Body of pancreas (tissue), 4 donors: ENCODE measurements at regions not wholly inside any gene's neighbourhood (a gene's known extent, or its start where the extent isn't known, plus 50 kb on each side); places are given as distances from the start of the nearest gene placed in this dataset.

Experiments used
- ATAC-seq: fragments of 150-250 bp; one replicate; pipeline ENCODE4 v1.9.1; 2016
- DNase-seq, 4 donors: peaks; one replicate each; pipeline ENCODE4 v3.0.0-alpha.2; 2019
- H3K27ac ChIP-seq, 4 donors: fragments of 200-600 bp; sonication (generic); 1 replicate in 3 of 4; 2 replicates in 1 of 4; pipeline versions ENCODE4 v1.5.1 to v1.6.1; 2016 to 2019; ENCODE audit warnings: mild to moderate bottlenecking in 1 of 4, mixed read lengths in 1 of 4, moderate library complexity in 1 of 4
- H3K27me3 ChIP-seq, 2 donors: fragments of 200-600 bp; sonication (generic); one replicate each; pipeline ENCODE4 v1.6.0; 2016; ENCODE audit warnings: mild to moderate bottlenecking in 1 of 2
- H3K36me3 ChIP-seq, 2 donors: fragments of 200-600 bp; sonication (generic); replicated peaks in 1 of 2; 2 replicates each; pipeline ENCODE4 v1.5.1; 2016; ENCODE audit warnings: low read depth in 2 of 2; ENCODE audit not compliant: insufficient read depth in 1 of 2
- H3K4me1 ChIP-seq: fragments of 200-600 bp; sonication (generic); one replicate; pipeline ENCODE4 v1.6.0; 2016
- H3K4me3 ChIP-seq, 2 donors: fragments of 200-600 bp; sonication (generic); 1 replicate in 1 of 2; 2 replicates in 1 of 2; pipeline ENCODE4 v1.5.1; 2016 to 2019
- H3K9me3 ChIP-seq, 3 donors: fragments of 200-600 bp; sonication (generic); 1 replicate in 2 of 3; 2 replicates in 1 of 3; pipeline ENCODE4 v1.5.1; 2016
- POLR2A ChIP-seq, 3 donors: fragments of 450-650 bp; IDR thresholded peaks; one replicate each; pipeline ENCODE4 v1.6.1; 2016; ENCODE audit warnings: antibody characterized with exemption in 3 of 3, mild to moderate bottlenecking in 2 of 3
- WGBS, 2 donors: methylation state at CpG; one replicate each; pipeline ENCODE4 v1.1.5; 2017; 5-methylcytosine and 5-hydroxymethylcytosine counted together
- intact Hi-C: fragments of 100-400 bp; cut with DNase I; formaldehyde crosslinking; loops from one replicate; pipeline ENCODE4 v1.15.1; 2023
- TF ChIP-seq, protein P1 (sequence below), 7 experiments: fragments of 450-650 bp in 4 of 7; fragments of 200-600 bp in 3 of 7; sonication (generic) in 3 of 7; IDR thresholded peaks; one replicate each; pipeline ENCODE4 v1.5.1; 2016 to 2019; ENCODE audit warnings: antibody characterized with exemption in 7 of 7

DNA sequence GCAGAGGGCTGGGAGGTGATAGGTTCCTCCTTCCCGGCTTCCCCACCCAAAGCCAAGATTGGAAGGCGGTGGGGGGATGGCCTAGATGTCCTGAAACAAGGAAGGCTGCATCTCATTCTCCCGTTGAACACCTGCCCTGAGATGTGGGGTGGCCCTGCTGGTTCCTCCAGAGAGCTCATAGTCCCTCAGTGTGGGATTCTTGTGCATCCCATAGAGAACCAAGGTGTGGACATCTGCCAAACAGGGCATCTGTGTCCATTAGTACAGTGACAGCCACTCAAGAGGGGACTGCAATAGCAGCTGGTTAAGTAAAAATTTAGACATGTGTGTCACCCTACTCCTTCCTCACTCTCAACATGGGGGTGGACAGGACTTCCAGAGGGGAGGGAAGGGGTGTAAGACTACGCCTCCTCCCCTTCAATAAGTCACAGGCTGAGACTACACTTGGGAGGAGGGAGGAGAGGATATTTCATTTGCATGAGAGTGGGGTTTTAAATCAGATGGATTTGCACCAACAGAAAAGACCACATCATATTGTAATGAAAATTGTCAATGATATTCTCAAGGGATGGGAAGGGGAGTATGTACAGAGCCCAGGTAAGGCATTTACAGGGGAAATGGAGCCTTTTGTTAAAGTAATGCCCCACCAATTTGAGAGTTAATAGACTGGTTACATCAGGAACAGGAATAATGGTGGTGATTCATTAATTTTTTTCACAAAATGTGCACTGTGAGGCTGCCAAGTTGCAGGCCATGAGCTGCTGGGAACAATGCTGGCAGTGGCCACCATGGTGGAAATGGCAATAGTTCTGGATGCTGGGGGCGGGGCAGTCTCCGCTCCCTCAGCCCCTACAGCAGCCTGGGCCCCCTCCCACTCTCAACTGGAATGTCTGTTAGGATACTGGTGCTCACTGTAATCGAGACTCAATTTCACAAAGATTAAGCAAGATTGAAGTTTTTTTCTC, 80.6 kb downstream of the TEX51 start:
- no peak for ATAC-seq
- 68 to 76% methylated on average over 5 to 7 of the region's 7 CpGs for WGBS, 2 donors

DNA sequence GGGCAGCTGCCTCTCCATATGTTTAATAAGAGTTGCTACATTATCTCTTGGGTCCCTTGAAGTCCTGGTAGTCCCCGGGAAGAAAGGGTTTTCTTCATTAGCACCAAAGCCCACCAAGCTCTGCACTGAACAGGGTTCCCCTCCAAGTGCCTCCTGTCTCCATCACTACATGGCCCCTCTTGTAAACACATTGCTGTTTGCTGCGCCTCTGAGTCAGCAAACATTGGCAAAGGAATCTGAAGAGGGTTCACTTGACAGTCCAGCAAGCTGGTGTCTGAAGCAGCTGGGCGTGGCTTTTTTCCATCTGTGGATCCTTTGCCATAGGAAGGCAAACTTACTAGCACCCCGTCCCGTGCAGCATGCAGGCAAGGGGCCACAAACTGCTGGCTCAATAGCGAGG, 82.8 kb downstream of the TEX51 start:
- ATAC-seq = no peak
- Histone ChIP-seq H3K4me1 (no peaks in the 10 kb centered on the region), H3K27ac (no peak overlapping the region), H3K27me3 (no peaks in the 10 kb centered on the region), H3K36me3 (no peaks in the 10 kb centered on the region), H3K9me3 (no peaks in the 10 kb centered on the region), H3K4me3 (no peak overlapping the region)
- TF ChIP-seq, protein P1, sequence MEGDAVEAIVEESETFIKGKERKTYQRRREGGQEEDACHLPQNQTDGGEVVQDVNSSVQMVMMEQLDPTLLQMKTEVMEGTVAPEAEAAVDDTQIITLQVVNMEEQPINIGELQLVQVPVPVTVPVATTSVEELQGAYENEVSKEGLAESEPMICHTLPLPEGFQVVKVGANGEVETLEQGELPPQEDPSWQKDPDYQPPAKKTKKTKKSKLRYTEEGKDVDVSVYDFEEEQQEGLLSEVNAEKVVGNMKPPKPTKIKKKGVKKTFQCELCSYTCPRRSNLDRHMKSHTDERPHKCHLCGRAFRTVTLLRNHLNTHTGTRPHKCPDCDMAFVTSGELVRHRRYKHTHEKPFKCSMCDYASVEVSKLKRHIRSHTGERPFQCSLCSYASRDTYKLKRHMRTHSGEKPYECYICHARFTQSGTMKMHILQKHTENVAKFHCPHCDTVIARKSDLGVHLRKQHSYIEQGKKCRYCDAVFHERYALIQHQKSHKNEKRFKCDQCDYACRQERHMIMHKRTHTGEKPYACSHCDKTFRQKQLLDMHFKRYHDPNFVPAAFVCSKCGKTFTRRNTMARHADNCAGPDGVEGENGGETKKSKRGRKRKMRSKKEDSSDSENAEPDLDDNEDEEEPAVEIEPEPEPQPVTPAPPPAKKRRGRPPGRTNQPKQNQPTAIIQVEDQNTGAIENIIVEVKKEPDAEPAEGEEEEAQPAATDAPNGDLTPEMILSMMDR (IDR thresholded peaks at IDR 0.05) = no peak
- TF ChIP-seq POLR2A (IDR thresholded peaks at IDR 0.05) = no peak
- WGBS, 2 donors = 66 to 72% methylated on average over 6 of the region's 6 CpGs
- intact Hi-C loops = no loop called here
- no peak for DNase-seq

More for the DNA sequence above, 80.6 kb downstream of the TEX51 start:
- Histone ChIP-seq H3K27me3 (no peaks in the 10 kb centered on the region), H3K4me3 (no peak overlapping the region), H3K4me1 (no peaks in the 10 kb centered on the region), H3K36me3 (no peaks in the 10 kb centered on the region), H3K27ac (no peak overlapping the region), H3K9me3 (no peaks in the 10 kb centered on the region)
- no peak for DNase-seq
- no peak for TF ChIP-seq POLR2A (IDR thresholded peaks at IDR 0.05)
- TF ChIP-seq, protein P1 (IDR thresholded peaks at IDR 0.05) = no peak
- intact Hi-C loops = no loop called here

DNA sequence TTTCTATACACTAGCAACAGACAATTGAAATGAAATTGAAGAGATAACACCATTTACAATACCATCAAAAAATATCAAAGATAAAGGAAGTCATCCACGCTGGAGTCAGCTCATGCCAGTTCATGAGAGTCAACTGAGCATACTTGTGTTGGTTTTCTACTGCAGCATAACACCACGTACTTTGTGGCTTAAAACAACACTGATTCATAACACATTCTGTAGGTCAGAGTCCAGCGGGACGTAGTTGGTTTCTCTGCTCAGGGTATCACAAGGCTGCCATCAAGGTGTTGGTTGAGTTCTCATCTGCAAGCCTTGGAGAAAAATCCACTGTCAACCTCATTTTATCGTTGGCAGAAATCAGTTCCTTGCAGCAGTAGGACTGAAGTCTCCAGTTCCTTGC, 84.2 kb downstream of the TEX51 start:
- no peaks in the 10 kb centered on the region for H3K9me3 ChIP-seq
- H3K27me3 ChIP-seq = no peaks in the 10 kb centered on the region
- H3K36me3 ChIP-seq = no peaks in the 10 kb centered on the region
- intact Hi-C loops = no loop called here
- ATAC-seq (no peak), DNase-seq (no peak)
- H3K4me3 ChIP-seq = no peak overlapping the region
- TF ChIP-seq POLR2A (IDR thresholded peaks at IDR 0.05) = no peak
- TF ChIP-seq, protein P1 (IDR thresholded peaks at IDR 0.05) = no peak
- H3K4me1 ChIP-seq = no peaks in the 10 kb centered on the region
- 71 to 78% methylated on average over 5 of the region's 5 CpGs for WGBS, 2 donors
- no peak overlapping the region for H3K27ac ChIP-seq

DNA sequence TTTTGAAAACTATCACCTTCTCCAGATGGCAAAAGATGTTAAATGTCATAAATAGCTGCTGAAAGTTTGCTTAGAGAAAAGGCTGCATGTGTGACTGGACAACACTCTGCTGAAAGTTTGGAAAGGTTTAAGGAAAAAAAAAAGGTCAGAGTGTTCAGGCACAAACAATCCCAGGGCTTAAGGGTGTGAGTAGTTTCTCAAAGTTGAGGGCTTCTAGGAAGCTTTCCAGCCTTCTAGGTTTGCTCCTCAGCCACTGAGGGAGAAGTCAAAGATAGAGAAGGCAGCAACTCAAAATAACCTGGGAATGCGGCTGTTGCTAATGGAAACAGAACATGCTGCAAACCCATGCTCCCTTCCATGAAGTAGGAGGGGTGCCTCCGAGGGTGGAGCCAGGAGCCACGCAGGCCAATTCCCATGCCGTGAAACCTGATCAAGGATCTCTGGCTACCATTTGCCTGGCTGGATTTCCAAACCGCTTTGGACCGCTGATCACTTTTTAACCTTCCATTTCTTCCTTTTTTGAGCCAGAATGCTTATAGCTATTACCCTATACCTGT, 88.0 kb downstream of the TEX51 start:
- H3K27ac ChIP-seq = no peak overlapping the region
- TF ChIP-seq, protein P1 (IDR thresholded peaks at IDR 0.05) = no peak
- no peak for TF ChIP-seq POLR2A (IDR thresholded peaks at IDR 0.05)
- WGBS, 2 donors = 52 to 53% methylated on average over 6 of the region's 6 CpGs
- DNase-seq (no peak), ATAC-seq (no peak)
- H3K36me3 ChIP-seq = no peaks in the 10 kb centered on the region
- H3K4me3 ChIP-seq = no peak overlapping the region
- intact Hi-C loops = no loop called here
- H3K27me3 ChIP-seq = no peaks in the 10 kb centered on the region
- H3K9me3 ChIP-seq = no peaks in the 10 kb centered on the region
- H3K4me1 ChIP-seq = no peaks in the 10 kb centered on the region
